Esophagus mucosa (tissue), 1 donor: ENCODE measurements at regions not wholly inside any gene's neighbourhood (a gene's known extent, or its start where the extent isn't known, plus 50 kb on each side); places are given as distances from the start of the nearest gene placed in this dataset.
"Not testable (repeated sequence)": the region's sequence is repeated elsewhere in the genome, so short reads cannot be mapped to it uniquely, and the experiment has no call there.

Source experiments
- ATAC-seq: fragments of 200-7000 bp; cut with Tn5 transposase; one replicate; pipeline ENCODE4 v1.9.1; 2020
- donor health status: DM: yes; HTN: yes; CAD: no.

DNA sequence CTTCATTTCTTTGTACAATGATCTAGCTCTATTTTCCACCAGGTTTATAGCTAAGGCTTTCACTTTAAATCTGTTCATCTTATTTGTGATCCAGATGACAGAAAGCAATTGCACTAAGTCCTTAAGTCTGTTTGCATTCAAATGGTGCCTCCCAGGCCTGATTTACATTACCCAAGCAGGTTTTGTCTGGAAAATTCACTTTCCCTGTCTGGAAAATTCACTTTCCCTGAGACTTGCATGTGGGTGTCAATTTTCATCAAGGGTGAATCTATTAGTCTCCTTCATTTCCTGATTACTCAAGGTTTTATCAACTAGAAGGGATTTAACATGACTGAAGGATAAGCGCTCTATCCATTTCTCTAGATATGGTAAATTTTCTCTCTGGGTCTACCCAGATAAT lies 1480.2 kb upstream of the GOT2 start:
- no peak for ATAC-seq

DNA sequence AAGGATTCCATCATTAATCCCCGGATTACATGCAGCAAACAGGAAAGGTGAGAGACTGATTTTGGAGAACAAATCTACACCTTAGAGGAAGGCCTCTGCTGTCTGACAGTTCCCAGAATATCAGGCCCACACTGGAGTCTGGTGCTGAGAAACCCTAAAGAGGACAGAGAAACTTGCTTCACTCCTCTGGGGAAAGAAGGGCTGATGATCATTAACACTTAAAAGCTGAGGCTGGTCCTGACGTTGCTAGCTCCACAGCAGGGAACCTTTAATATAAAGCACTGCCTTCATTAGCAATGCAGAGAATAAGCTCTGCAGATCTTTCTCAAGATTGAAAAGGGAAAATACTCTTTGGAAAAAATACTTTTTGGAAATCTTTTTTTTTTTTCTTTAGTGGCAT lies 1472.4 kb upstream of the GOT2 start:
- no peak for ATAC-seq

DNA sequence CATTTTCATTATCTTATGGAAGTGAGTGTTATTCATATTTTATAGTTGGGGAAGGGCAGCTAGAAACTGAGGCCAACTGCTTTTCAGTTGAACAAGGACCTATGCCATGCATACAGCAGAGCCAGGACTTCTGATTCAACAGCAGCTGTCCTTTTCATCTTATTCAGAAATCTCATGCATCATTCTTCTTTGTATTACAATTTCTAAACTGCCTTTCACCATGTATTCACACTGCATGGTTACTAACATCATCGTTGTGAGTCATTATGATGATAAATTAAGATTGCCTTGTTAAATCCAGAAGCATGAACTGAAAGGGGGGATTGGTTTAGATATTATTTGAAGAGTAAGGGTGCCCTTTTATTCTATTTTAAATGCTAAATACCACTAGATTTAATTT lies 1470.1 kb upstream of the GOT2 start:
- no peak for ATAC-seq

DNA sequence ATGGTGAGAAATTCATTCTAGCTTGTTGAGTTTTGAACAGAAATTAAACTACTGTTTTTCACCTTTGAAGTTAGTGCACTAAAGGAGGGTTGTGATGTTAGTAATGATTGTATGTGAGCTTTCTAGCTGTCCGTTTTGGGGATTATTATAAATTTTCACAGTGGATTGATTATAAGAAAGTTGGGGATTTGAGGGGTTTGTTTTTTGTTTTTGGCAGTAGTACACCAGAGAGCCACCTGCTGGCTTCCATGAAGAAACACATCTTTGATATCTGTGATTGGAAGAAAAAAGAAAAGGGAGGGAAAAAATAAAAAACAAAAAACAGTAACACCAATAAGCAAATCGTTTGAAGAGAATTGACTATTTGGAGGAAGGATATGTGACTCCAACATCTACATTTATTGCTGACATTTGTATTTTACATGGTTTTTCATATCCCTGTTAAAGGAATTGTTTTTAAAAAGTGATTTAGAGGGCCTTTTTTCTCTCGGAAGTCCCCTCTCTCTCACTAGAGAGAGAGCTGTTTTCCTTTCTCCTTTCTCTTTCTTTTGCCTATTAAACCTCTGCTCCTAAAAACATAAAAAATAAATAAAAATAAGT lies 1469.5 kb upstream of the GOT2 start:
- ATAC-seq: no peak

DNA sequence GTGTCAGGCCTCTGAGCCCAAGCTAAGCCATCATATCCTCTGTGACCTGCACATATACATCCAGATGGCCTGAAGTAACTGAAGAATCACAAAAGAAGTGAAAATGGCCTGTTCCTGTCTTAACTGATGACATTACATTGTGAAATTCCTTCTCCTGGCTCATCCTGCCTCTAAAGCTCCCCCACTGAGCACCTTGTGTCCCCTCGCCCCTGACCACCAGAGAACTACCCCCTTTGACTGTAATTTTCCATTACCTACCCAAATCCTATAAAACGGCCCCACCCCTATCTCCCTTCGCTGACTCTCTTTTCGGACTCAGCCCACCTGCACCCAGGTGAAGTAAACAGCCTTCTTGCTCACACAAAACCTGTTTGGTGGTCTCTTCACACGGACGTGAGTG lies 1466.6 kb upstream of the GOT2 start:
- not testable (repeated sequence) for ATAC-seq

DNA sequence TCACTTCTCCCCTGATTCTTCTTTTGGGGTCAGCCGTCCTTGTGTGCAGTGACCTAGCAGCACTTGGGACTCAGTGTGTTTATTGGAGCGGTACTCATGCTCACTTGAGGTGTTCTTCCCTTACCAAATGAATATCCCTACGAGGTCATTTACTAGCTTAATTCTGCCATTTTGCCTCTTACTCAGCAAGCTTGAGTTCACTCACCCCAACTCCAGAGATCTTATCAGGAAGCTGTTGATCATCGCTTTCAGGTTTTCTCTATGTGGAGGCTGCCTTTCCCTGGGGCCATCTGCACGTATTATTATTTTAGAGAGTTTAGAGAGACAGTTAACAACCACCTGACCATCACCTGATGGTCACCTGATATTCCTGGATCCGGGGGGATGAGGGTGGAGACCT lies 1466.0 kb upstream of the GOT2 start:
- ATAC-seq: no peak

DNA sequence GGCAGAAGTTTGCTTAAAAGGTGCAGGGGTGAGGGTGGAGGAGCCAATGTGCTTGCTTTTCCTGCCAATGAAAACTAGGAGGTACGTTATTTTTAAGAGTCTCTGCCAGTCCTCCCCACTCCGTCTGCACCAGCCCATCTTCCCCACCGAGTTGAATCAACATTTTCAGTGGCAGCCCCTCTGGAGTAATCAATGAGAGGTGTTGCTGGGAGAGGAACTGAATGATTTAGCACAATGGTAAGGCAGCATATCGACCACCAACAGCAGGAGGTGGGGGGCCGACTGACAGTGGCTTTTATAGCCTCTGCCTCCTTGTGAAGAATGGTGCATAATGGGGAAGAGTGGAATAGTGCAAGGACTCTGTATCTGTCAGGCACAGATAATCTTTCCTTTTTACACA lies 1465.0 kb upstream of the GOT2 start:
- ATAC-seq: no peak

DNA sequence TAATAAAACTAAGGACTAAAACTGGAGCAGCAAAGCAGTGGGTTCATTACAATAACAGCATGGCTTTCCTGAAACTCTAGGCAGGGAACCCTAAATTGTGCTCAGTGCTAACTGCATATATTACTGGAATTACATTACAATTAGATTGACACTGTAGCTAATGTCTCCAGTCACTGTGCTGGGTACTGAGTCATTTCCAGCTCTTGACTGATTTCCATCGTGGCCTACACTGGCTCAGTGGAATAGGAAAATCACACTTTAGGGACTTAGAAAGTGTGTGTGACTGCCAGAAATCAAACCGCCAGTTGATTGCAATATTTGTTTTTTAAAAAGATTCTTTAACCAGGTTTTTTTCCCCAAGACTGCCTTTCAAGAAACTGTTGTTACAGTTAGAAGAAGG lies 1447.4 kb upstream of the GOT2 start:
- no peak for ATAC-seq

DNA sequence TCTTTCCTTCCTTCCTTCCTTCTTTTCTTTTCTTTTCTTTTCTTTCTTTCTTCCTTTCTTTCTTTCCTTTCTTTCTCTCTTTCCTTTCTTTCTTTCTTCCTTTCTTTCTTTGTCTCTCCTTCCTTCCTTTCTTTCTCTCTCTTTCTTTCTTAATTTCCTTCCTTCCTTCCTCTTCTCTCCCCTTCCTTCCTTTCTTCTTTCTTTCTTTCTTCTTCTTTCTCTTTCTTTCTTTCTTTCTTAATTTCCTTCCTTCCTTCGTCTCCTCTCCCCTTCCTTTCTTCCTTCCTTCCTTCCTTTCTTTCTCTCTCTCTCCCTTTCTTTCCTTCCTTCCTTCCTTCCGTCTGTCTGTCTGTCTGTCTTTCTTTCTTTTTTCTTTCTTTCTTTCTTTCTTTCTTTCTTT lies 1446.5 kb upstream of the GOT2 start:
- ATAC-seq: no peak

DNA sequence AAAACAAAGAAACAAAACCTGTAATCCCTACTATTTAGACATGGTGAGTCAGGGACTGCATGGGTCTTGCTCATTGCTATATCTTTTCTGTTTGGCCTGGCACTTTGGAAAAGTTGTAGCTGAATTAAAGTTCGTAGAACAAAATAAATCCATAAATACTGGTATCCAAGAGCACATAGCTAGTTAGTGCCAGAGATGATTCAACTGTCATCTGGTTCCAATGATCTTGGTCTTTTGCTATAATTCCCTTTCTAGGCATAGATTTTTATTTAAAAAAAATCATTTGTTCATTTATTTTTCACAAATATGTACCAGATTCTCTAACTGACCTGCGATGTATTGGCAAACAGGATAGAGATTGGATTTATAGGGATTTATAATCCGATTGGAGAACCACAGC lies 1436.1 kb upstream of the GOT2 start:
- no peak for ATAC-seq

DNA sequence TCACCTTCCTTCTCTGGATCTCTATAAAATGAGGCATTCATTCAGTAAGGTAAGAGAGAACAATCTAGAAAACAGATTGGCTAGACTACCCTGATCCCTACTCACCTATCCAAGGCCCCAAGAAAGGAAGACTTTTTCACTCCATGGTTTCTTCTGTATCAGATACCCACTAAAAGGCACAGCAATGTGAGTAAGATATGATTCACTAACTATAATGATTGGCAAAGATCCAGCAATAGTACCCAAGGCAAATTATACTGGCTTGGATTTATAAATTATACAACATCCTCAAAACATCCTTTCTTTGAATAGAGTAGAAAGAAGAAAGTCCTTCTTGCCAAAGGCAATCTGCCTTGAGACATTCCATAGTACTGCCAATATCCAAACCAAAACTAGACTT lies 1432.0 kb upstream of the GOT2 start:
- ATAC-seq: no peak

DNA sequence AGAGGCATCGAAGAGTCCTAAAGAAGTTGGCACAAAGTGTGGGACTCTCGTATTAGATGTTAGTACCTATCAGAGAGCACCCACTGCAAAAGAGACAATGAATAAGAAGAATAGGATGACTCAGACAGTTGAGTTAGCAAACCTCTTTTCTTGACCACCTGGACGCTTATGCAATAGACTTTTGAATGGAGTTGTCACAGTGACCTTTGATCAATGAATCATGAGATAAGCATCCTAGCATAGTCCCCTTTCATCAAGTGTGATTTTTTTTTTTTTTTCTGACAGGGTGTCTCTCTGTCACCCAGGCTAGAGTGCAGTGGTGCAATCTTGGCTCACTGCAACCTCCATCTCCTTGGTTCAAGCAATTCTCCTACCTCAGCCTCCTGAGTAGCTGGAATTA lies 1417.9 kb upstream of the GOT2 start:
- ATAC-seq: no peak

DNA sequence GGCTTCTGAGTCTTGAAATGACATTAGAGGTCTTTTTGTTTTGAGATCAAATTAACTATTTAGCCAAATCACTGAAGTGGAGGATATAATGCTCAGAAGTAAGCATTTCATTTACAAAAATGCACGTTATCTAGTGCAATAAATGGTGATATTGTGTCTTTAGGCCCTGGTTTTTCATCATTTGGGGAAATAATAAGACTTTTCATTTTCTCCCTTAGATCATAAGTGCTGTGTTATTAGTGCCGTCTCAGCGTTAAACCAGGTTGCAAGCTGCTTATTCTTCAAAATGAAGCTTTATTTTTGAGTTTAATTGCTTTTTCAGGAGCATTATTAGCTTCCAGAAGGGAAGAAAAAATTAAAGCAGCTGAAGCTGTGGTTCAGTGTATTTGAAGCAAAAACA lies 1416.8 kb upstream of the GOT2 start:
- ATAC-seq: no peak

DNA sequence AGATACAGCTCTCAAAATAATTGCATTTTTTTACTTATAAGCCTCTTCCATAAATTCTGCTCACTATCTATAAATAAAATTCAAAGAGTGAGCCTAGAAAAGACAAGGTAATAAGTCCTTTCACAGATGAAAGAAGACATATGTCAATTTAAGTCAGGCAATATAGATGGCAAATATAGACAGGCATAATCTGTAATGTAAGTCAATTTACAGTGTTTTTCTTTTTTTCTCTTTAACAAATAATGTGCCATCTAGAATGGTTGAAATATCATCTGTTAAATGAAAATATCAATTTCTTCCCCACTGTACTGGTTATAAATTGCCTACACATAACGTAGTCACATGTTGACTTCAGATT lies 1409.2 kb upstream of the GOT2 start:
- ATAC-seq: no peak

DNA sequence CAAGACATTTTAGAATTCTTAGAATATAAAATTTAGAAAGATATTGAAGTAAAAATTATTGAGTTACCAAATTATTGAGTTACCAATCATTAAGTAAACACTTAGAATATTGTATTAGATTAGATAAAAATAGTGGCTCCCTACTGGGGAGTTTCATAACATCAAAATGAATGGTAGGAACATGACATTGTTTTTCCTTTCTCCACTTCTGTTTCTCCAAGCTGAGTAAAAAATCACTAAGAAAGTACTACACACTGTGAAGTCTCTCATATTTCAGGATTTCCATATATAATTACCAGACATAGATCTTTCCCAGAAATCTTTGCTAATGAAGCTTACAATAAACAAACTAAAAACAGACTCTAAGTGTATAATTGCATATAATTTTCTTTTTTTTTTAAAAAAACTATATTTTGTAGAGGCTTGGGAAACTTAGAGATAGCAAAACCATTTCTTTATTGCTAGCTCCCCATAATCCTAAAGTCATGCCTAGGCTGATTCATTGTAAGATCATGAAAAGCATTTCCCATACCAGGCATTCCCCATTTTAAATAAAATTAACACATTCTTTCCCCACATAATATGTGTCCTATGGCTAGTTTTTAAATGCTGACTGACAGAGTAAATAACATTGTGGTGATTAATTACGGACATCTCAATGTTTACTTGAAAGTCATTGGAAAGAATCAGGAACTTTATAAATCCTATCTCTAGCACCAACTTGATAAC lies 1408.7 kb upstream of the GOT2 start:
- no peak for ATAC-seq

DNA sequence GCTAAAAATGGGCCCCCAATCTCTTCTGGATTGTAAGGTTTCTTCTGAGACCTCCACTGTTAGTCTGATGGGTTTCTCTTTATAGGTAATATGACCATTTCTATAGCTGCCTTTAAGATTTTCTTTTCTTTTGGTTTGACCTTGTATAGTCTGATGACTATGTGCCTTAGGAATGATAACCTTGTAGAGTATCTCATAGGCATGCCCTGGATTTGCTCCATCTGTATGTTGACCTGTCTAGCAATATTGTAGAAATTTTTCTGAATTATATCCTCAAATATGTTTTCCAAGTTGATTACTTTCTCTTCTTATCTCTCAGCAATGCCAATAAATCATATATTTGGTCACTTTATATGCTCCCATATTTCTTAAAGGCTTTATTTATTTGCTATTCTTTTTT lies 1403.8 kb upstream of the GOT2 start:
- no peak for ATAC-seq

DNA sequence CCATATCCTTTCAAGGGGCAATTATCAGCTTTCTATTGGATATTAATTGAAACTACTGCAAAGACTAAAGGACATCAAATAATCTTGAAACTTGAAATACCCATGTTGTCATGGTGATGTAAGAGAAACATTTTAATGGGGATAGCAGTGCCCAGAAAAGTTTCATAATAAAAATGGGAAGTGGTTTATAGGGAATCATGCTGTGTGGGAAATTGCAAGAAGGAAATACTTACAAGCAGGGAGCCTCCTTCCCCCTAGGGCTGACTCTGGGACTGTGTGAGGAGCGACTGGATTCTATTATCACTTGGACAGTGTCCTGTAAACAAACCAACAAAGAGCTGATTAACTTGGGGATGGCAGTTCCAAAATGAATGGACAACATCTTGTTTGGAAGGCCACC lies 1393.1 kb upstream of the GOT2 start:
- no peak for ATAC-seq

DNA sequence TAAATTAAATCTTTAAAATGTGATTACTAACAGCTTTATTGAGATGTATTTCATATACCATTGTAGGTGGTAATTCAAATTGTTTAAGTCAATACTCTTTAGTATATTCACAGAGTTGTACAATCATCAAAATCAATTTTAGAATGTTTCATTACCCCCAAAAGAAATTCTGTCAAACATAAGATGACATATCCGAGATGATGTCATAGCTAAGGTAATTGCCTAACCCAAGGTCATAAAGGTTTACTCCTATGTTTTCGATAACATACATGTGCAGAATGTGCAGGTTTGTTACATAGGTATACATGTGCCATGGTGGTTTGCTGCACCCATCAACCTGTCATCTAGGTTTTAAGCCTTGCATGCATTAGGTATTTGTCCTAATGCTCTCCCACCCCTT lies 1392.0 kb upstream of the GOT2 start:
- not testable (repeated sequence) for ATAC-seq

DNA sequence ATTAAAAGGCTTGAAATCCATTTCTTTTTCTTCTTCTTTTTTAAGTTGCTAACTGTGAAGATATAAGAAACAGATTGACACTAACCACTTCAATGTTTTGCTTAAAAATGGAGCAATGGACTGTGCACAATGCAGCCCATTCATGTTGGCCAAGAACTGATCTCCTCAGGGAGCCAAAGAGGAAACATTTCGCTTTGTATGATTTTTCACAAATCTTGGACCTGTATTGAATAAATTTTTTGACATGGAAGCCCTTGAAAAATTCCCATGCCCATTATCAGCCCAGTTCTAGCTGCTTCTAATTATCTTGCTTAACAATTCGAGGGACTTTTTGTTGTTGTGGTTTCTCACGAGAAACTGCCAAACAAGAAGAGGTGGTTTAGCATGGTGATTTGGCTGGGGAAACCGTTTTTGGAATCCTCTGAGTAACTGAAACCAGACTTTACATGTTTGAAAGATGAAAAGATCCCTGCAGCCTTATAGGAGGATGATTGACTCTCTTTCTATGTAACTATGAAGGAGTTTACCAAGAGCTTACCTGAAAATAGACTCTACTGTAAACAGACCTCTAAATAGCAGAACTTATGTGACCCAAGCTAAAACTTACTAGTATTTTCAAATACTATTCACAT lies 1389.4 kb upstream of the GOT2 start:
- ATAC-seq: no peak

DNA sequence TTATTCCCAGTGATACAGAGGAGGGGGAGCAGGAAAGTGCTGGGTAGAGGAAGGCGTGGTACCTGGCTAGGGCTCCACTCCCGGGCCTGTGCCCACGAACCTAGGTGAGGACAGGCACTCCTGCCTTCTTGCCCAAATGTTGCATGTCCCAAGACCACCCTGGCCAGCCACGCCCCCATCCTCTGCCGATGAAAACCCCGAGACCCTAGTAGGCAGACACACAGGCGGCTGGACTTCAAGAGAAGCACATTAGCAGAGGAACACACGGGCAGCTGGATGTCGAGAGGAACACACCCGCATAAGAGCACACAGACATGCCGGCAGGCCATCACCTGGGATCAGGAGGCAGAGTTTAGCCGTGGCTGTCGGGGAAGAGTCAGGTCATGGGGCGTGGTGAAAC lies 1386.5 kb upstream of the GOT2 start:
- no peak for ATAC-seq

DNA sequence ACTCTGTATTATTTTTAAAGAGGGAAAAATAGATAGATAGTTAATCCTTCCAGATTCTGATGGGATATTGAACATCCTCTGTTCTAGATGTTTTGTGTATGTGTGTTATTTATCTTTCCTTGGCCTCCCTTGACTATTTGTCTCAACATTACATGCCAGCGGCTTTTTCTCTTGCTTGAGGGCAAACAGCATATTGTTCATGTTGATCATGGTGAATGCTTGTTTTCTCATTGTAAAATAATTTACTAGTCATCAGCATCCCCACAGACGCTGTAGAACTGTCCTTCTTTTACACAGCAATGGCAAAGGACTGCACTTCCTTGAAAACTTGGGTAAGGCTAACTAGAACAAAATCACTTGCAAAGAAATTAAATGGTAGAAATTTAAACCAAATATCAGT lies 1376.4 kb upstream of the GOT2 start:
- ATAC-seq: no peak

DNA sequence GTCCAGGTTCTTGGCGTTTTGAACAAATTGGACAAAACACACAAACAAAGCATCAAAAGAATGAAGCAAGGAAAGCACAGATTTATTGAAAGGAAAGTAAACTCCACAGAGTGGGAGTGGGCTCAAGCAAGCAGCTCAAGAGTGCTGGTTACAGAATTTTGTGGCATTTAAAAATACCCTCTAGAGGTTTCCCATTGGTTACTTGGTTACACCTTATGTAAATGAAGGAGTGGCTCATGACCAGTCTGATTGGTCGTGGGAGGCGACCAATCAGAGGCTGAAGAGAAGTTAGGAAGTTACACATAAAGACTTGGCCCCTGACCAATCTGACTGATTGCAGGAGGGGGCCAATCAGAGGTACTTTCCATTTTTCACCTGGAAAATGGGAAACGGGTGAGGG lies 1373.8 kb upstream of the GOT2 start:
- ATAC-seq: no peak

DNA sequence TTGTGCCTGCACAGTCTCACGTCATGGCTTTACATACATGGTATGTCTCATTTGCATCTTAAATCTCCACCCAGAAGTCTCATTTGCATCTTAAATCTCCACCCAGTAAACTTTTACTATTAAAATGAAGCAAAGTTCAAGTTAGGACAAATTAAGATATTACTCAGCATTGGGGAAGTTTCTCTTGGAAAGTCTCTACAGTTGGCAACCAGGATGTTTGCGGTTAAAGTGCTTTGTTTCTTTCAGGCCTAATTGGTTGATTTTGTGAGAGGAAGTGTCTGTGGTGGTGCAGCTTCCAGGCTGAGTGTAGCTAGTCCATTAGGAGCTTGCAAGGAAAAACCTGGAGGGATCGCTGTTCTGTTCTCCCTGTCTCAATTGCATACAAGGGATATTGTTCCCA lies 1373.3 kb upstream of the GOT2 start:
- ATAC-seq: no peak

DNA sequence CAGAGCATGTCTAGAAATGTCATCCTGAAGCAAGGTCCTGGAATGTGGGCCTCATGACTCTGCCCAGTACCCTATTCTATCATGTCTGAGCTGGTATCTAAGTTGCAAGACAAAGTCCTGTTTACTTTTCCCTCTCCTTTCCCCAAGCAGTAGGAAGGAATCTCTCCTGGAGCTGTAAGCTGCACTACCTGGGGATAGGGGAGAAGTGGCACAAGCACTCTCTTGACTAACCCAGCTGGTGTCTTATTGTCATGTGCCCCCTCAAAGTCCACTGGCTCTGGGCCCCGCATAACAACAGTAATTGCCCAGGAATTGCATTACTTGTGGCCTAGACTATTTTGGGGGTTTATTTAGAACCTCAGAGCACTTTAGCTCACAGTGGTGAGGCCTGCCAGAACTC lies 1366.3 kb upstream of the GOT2 start:
- ATAC-seq: no peak

DNA sequence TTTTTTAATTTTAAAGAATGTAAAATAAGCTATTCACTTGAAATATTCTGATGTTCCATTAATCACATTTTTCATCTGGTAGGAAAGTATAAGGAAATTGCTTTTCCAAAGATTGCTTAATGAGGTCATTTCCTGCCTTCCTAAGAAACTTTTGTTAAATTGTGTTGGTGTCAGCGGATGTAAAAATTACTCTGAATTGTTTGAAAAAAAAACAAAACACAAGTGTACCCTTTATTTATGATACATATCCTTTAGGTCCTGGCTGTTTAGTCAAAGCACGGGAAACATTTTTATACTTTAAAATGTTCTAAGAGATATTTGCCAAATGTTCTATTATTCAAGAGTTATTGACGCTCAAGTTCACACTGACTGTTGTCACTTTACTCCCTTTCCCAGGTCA lies 1357.4 kb upstream of the GOT2 start:
- no peak for ATAC-seq
